NCI-H2029 treated with DMSO at 0.1 percent for 48 hours (cell line): ENCODE measurements at regions not wholly inside any gene's neighbourhood (a gene's known extent, or its start where the extent isn't known, plus 50 kb on each side); places are given as distances from the start of the nearest gene placed in this dataset.
"Not testable (repeated sequence)": the region's sequence is repeated elsewhere in the genome, so short reads cannot be mapped to it uniquely, and the experiment has no call there.

Experiments used
- DNase-seq: peaks from one replicate; lab custom pipeline; 2025; lab: John Stamatoyannopoulos, UW

DNA sequence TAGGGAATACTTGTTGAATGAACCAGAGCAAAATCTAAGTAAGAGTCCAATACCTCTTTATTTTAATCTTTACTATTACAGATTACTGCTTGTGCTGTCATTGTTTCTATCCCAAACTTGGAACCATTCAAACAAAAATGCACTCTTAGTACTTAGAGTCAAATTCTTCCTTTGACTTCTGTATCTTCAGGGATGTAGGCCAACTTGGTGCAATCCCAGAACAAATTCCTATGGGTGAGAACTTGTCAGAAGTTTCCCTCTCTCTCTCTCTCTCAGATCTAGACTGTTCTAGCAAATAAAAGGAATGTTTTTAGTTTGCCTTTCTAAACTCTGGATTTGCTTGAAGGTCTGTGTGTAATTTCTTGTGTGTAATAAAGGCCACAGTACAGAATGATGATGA, 329.0 kb upstream of the TMTC4 start:
- DNase-seq, result no peak

DNA sequence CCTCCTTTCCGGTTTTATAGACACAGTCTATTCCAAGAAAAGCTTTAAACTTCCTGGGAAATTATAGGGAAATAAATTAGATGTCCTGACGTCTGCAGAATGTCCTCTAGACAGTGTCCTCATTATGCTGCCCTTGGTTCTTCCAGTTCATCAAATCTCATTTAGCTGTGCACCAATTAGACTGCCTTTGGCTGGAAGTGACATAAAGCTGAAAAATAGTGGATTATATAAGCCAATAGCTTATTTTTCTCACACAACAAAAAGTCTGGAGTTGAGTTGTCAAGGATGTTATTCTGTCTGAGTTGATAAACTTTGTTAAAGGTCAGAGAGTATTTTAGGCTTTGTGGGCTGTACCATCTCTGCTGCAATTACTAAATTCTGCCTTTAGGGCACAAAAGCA, 314.8 kb upstream of the TMTC4 start:
- DNase-seq, result no peak

GRCh38 chr13:100988921-100989320, 314.3 kb upstream of the TMTC4 start:
- DNase-seq, result no peak

DNA sequence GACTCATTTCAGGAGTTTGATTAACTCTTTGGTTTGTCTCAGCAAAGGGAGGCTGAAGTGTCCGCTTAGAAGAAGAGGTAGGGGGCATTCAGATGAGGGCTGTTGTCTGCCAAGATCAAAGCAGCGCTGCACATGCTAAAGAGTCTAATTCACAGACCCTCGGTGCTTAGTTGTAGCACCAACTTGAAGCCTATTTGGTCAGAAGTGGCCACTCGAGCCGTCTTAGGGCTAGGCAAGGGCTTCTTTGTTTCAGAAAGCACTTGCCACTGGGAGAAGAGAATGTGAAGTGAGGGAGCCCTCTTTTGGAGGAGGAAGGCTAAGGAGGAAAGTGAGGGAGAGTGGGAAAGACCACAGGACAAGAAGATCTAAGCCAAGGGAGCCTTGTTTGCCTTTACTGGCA, 313.4 kb upstream of the TMTC4 start:
- DNase-seq, result no peak

- no peak for DNase-seq
Measured at GRCh38 chr13:100986571-100986970, 312.0 kb upstream of the TMTC4 start.

DNA sequence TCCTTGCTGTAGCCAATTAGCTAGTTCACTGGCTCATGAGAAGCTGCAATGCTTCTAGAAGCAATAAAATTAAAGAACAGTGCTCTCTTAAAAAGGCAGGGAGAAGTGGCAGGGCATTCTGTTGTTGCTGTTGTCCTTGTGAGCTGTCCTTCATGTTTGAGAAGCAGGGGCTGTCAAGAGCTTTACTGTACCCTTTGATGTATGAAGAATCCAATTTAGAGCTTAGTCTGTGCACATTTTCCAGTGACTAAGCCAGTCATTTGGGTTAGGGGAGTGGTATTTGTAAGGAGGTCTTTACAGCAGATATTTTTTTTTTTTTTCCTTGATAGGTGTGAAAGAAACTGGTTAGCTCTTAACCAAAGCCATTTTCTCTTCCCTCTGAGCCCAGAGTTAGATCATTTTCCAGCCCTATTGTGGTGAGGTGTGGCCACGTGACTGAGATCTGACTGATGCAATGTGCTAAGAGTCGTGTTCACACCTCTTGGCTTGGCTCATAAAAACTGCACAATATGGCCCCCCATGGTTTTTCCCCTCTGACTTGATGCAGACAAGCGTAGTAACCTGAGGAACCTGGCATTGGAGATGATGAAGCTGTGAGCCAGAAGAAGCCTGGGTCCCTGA, 309.6 kb upstream of the TMTC4 start:
- no peak for DNase-seq

DNA sequence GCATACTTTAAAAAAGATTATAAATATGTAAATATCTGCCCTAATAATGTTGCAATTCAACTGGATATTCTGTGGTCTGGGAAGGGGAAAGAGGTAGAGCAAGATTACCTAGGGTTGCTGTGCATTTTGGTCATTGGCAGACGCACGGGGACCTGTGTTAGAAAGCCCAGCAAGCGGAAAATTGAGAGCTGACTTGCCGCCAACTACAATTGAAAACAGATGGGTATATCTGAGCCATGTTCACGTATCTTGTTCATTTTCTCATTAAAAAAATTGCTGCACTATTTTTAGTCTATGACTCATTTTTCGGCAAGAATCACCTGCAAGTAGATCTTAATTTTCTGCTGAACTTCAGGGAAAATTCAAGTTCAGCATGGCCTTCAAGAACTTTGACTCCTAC, 308.5 kb upstream of the TMTC4 start:
- DNase-seq, result no peak

- DNase-seq, result no peak
Measured at GRCh38 chr13:100980171-100980570, 305.6 kb upstream of the TMTC4 start.

GRCh38 chr13:100977841-100978240, 303.2 kb upstream of the TMTC4 start:
- no peak for DNase-seq

- DNase-seq, result no peak
Measured at GRCh38 chr13:100976993-100977392, 302.4 kb upstream of the TMTC4 start.

DNA sequence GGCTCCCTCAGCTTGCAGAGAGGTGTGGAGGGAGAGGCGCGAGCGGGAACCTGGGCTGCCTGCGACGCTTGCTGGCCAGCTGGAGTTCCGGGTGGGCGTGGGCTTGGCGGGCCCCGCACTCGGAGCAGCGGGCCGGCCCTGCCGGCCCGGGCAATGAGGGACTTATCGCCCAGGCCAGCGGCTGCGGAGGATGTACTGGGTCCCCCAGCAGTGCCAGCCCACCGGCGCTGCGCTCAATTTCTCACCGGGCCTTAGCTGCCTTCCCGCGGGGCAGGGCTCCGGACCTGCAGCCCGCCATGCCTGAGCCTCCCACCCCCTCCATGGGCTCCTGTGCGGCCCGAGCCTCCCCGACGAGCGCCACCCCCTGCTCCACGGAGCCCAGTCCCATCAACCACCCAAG, 301.1 kb upstream of the TMTC4 start:
- DNase-seq, result not testable (repeated sequence)

GRCh38 chr13:100962585-100962984, 288.0 kb upstream of the TMTC4 start:
- DNase-seq, result no peak

GRCh38 chr13:100961186-100961585, 286.6 kb upstream of the TMTC4 start:
- DNase-seq, result no peak

DNA sequence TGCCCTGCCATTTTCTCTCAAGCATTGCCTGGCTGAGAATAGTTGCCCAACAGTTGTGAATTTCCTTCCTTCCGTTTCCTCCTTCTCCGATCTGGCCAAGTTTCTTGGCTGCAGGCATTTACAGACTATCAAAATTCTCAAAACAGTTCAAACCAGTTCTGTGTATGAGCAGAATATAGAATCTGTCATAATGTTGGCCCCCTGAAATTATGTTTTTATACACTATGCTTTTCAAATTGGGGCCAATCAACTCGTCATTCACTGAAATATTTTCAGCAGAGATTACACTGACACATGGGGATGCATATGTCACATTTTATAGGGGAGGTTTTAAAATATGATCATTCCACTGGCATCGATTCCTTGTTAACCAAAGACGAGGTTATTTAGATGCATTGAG, 284.2 kb upstream of the TMTC4 start:
- DNase-seq, result no peak

GRCh38 chr13:100957741-100958140, 283.1 kb upstream of the TMTC4 start:
- no peak for DNase-seq

DNA sequence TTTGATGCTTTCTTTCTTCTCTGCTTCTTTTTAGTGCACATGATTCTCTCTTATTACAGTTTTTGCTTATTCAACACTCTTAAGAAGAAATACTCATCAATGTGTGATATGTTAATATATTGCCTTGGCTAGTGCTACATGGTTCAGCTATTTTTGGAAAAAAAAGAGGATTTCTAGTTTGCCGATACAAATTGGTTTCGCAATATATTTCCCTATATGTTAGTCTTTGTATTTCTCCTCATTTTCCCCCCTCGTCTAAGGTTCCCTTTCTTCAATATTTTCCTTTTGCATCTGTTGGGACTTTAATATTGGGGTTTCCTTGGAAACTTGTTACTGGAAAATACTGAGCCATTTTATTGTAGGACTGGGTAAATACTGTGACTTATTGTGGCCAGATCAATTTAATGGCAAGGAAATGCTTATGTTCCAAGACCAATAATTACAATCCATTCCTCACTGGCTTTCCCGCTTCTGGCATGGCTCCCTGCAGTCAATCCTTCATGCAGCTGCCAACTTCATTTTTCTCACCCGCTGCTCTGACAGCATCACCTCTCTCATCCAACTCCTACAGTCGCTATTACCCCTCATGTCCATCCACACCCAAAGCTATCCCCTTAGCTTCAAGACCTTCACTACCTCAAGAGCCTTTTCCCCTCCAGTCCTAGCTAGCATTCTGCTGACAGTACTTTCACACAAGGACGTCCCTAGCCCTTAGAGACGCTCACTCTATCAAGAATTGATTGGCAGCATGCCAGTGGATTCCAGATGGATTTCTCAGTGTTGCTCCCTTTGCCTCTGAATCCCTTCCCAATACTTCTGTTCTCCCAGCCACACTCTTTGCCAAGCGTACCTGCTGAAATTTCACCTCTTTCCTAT, 280.1 kb upstream of the TMTC4 start:
- DNase-seq, result no peak

GRCh38 chr13:100951016-100951415, 276.4 kb upstream of the TMTC4 start:
- DNase-seq, result no peak

- DNase-seq, result not testable (repeated sequence)
Measured at GRCh38 chr13:100948937-100949336, 274.3 kb upstream of the TMTC4 start.

DNA sequence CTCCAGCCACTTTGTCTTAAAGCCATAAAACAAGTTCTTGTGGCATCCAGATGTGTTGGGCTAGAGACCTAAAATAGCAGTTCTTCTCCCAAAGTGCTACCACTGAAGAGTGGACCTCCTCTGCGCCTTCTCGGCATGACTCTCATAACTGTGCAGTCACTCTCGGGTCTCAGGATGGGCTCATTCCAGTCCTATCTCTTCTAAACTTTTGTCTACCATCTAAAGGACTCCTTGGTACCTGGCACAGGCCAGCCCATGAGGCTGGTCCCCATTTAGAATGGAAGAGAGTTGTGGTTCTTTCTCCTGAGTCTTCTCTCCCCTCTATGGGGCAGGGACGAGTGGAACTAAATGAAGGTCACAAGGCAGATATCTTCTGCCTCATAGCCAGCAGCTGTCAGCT, 272.0 kb upstream of the TMTC4 start:
- DNase-seq, result no peak

DNA sequence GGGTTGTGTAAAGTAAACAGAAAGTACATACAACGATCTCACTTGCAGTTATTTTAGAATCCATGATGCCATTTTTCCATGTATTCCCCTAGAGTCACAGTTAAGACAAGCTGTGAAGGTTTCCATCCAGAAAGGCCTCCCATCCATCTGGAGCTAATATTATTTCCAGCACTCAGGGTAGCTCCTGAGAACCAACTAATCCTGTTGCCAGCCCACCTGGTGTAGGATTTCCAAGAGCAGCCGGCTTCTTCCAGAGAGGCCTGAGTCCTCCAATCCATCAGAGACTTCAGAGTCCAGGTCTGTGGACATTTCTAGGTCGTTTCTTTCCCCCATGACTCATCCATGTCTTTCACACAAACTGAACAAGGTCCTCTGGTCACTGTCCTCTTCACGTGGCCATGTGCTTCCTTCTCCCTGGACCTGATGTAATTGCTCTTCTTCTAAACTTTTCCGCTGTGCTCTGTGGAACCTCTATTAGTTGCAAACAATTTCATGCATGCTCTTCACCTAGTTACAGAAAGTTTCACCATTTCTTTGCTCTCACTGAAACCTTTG, 270.3 kb upstream of the TMTC4 start:
- DNase-seq, result no peak

DNA sequence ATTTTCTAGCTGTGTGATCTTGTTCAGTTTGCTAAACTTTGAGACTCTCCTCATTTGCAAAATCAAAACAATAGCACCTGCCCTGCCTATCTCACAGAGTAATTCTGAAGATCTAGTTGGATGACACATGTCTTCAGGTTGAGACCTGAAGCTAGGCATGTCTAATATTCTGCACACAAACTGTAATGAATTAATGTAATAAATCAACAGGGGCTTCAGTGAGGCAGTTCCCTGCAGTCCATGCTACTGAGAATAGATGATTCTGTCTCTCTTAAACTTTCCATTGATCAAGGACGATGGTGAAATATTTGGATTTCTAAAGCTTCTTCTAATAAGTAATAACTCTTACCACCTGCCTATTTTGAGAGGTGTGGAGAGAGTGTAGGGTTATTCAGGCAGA, 268.1 kb upstream of the TMTC4 start:
- no peak for DNase-seq

DNA sequence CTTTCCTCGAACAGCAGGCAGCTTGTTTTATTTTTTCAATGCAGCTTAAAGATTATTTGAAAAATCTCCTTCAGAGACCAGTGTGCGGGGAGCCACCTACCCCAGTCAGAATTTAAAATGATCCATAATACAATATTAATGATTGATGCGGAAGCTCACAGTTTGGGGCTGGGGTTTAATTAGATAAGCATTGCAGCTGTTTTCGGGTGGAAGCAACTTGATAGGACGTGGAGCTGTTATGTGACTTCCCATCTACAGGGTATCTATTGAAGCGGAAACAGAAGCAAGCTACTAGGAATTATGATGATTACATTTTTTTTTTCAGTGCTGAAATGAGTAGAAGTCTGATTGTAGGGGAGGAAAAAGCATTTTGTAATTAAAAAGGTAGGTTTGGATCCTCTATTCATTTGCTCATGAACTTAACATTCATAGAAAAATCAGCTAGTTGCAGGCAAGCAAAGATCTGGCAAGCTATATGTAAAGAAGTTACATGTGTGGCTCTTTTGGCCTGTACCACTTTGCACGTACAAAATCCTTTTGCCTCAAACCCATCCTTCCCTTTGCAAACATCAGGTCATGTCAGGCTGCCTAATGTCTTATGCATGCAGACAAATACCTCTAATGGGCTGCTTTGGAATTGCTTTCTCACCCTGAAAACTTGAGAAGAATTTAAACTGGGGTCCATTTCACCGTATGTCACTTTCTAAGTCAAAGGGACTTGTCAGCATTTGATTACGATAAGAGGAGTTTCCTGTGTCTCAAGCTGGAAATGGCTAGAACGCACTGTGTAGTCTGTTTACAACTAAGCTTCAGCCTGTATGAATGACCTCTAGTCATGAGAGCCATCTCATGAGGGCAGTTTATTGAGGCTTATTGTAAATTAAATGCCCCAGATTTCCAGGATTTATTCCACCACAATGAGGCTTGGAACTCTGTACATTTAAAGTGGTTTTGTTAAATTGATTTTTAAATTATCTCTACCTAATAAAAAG, 267.1 kb upstream of the TMTC4 start:
- DNase-seq, result no peak
